NCI-H460 (cell line): ENCODE measurements at regions not wholly inside any gene's neighbourhood (a gene's known extent, or its start where the extent isn't known, plus 50 kb on each side); places are given as distances from the start of the nearest gene placed in this dataset.
"Not testable (repeated sequence)": the region's sequence is repeated elsewhere in the genome, so short reads cannot be mapped to it uniquely, and the experiment has no call there.

ENCODE experiments used
- DNase-seq: peaks from one replicate; pipeline ENCODE4 v3.0.0-alpha.2; 2016; ENCODE audit warnings: low read depth; ENCODE audit errors: extremely low read depth

- no peak for DNase-seq
These were observed 306.6 kb downstream of the DTHD1 start for GRCh38 chr4:36587909-36588472.

DNA sequence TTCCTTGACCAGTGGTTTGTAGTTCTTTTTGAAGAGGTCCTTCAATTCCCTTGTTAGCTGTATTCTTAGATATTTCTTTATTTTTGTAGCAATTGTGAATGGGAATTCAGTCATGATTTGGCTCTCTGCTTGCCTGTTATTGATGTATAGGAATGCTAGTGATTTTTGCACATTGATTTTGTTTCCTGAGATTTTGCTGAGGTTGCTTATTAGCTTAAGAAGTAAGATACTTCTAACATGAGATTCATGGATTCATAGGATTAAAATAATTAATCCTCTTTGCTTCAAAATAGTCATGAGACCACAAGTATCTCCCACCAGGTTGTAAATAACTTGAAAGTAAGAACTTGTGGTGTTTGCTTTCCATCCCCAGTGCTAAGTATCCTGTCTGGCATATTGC lies 308.9 kb downstream of the DTHD1 start:
- no peak for DNase-seq

- no peak for DNase-seq
These were observed 320.6 kb downstream of the DTHD1 start for GRCh38 chr4:36601864-36602495.

DNA sequence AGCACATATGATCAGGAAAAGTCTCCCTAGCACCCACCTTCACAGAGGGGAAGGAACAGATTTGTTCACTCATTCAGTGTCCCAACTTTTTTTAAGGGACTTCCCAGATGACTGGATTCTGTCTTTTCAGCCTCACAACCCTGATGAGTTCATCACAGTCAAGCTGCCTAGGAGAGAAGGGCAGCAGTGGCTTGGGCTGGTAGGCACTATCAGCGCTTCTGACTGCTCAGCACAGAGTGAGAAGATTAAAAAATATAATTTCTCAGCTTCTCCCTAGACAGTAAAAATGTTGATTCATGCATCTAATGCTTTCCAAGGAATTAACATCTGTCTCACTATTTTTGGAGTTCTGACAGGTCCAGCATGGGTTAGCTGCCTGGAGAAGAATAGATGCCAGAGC lies 328.2 kb downstream of the DTHD1 start:
- no peak for DNase-seq

DNA sequence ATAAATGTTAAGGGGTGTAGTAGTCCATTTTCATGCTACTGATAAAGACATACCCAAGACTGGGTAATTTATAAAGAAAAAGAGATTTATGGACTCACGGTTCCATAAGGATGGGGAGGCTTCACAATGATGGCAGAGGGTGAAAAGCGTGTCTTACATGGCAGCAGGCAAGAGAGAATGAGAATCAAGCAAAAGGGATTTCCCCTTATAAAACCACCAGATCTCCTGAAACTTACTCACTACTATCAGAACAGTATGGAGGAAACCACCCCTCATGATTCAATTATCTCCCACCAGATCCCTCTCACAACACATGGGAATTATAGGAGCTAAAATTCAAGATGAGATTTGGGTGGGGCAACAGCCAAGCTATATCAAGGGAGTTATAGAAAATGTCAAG lies 329.2 kb downstream of the DTHD1 start:
- DNase-seq = no peak

DNA sequence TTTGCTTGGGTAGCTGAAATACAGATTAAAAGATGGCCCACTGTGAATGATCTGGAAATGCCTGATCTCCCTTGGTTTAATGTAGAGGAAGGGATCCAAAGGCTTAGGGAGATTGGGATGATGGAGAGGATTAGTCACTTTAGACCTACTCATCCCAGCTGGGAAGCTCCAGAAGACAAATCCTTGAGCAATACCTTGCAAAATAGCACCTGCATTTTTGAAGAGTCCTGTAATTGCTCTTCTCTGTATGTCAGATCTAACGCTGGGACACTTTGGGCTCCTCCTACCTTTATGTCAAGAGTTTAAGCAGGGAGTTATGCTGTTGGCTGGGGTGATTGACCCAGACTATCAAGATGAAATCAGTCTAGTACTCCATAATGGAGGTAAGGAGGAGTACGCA lies 331.7 kb downstream of the DTHD1 start:
- not testable (repeated sequence) for DNase-seq

GRCh38 chr4:36614011-36614410 lies 332.6 kb downstream of the DTHD1 start:
- DNase-seq = no peak

DNA sequence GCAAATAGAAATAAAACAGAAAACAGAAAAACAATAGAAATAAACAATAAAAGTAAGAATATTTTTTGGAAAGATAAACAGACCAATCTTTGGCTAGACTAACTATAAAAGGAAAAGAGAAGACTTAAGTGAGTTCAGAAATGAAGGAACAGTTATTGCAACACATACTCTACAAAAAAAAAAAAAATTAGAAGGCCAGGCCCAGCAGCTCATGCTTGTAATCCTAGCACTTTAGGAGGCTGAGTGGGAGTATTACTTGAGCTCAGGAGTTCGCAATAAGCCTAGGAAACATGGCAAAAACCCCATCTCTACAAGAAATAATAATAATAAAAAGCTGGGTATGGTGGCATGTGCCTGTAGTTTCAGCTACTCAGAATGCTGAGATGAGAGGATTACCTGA lies 336.7 kb downstream of the DTHD1 start:
- no peak for DNase-seq

DNA sequence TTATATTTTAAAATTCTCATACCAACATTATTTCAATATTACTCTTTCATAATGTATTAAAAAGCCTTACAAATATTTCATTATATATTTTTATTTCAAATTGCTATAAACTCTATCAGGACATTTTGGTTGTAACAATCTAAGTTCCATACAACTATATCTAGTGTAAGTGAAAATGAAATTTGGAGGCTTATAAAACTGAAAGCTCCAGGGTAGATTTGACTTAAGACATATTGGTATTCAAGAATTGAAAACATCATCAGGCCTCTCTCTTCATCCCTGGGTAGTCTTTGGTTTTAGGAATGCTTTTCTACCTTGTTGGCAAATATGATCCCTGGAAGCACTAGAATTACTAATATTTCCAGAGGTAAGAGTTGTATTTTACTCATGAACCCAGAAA lies 342.6 kb downstream of the DTHD1 start:
- no peak for DNase-seq

GRCh38 chr4:36638273-36638811 lies 356.9 kb downstream of the DTHD1 start:
- no peak for DNase-seq

GRCh38 chr4:36640876-36641275 lies 359.5 kb downstream of the DTHD1 start:
- DNase-seq = no peak

GRCh38 chr4:36651253-36651652 lies 369.8 kb downstream of the DTHD1 start:
- DNase-seq = no peak

GRCh38 chr4:36652857-36653256 lies 371.4 kb downstream of the DTHD1 start:
- DNase-seq = no peak

GRCh38 chr4:36665985-36666527 lies 384.6 kb downstream of the DTHD1 start:
- DNase-seq = no peak

DNA sequence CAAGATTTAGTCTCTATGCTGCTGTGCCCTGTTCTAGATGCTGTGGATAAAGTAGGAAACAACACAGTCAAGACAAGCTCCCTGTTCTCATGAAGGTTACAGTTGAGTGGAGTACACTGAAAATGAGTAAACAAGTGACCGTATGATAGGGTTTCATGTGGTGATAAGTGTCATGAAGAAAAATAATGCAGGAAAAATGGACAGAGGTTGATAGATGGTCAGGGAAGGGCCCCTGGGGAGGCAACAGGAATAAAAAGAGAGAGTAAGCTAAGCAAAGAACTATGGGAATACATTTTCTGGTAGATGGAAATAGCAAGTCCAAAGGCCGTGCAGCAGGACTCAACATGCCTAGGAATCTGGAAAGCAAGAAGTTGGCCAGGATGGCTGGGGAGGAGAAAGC lies 394.0 kb downstream of the DTHD1 start:
- no peak for DNase-seq

- DNase-seq = no peak
These were observed 395.0 kb downstream of the DTHD1 start for GRCh38 chr4:36676139-36677050.

- no peak for DNase-seq
These were observed 395.7 kb downstream of the DTHD1 start for GRCh38 chr4:36677112-36677511.

GRCh38 chr4:36677874-36678273 lies 396.5 kb downstream of the DTHD1 start:
- DNase-seq = no peak

DNA sequence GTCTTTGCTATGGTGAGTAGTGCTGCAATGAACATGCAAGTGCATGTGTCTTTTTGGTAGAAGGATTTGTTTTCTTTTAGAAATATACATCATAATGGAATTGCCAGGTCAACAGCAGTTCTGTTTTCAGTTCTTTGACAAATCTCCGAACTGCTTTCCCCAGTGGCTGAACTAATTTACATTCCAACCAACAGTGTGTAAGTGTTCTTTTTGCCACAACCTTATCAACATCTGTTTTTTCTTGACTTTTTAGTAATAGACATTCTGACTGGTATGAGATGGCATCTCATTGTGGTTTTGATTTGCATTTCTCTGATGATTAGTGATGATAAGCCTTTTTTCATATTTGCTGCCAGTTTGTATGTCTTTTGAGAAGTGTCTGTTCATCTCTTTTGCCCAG lies 406.3 kb downstream of the DTHD1 start:
- DNase-seq = no peak

- DNase-seq = no peak
These were observed 411.2 kb downstream of the DTHD1 start for GRCh38 chr4:36692586-36692985.

GRCh38 chr4:36702245-36702644 lies 420.8 kb downstream of the DTHD1 start:
- DNase-seq = no peak
